ENCODE measurements at regions not wholly inside any gene's neighbourhood (a gene's known extent, or its start where the extent isn't known, plus 50 kb on each side); places are given as distances from the start of the nearest gene placed in this dataset.
"Not testable (repeated sequence)": the region's sequence is repeated elsewhere in the genome, so short reads cannot be mapped to it uniquely, and the experiment has no call there.

DNA sequence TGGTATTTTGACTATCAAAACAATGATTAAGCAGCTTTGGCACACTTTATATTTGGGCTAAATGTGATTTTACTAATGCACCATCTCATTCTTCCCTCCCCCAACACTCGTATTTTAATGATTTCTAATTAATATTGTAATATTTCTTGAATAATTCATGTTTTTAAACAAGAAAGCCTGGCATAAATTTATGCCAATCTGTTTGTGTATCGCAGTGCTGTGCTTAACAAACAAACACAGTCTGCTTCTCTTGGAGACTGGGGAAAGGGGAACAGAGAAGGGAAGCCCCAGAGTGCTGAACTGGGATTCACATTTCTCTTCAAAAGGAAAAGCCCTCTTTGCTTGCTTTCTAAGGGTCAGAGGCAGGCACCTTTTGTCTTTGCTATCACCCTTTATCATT lies 496.9 kb upstream of the STXBP6 start:
- DNase-seq (ENCODE audit: low read depth in 2 of 2) = no peak

DNA sequence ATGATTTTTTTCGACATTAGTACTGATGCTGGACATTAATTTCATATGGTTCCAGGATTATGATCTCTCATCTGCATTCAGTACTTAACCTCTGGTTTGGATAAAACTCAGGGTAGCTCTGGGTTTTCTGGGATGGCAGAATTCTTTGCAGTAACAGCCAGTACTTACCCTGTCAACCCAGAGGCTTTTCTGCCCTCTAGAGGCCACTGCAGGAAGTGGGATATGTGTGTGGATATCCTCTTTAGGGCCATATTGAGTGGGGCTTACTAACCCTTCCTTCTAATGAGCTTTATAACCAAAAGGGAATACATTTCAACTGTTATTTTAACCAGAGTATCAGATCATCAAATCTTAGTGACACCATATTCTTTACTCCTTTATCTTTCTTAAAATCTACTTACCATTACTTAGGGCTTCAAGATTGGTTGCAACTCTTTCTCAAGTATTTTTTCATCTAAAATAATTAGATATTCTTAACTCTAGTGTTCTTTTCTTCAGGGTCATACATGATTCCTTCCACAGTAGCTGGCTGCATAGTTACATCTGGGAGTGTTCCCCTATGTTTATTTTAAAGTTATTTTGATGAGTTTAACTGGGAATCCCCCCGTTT lies 488.0 kb upstream of the STXBP6 start:
- no peak for DNase-seq (ENCODE audit: low read depth in 2 of 2)

GRCh38 chr14:25526290-25526689 lies 476.3 kb upstream of the STXBP6 start:
- DNase-seq (ENCODE audit: low read depth in 2 of 2) = no peak

GRCh38 chr14:25522926-25523325 lies 473.0 kb upstream of the STXBP6 start:
- no peak for DNase-seq (ENCODE audit: low read depth in 2 of 2)

- no peak for DNase-seq (ENCODE audit: low read depth in 2 of 2)
Measured at GRCh38 chr14:25522116-25522515, 472.2 kb upstream of the STXBP6 start.

DNA sequence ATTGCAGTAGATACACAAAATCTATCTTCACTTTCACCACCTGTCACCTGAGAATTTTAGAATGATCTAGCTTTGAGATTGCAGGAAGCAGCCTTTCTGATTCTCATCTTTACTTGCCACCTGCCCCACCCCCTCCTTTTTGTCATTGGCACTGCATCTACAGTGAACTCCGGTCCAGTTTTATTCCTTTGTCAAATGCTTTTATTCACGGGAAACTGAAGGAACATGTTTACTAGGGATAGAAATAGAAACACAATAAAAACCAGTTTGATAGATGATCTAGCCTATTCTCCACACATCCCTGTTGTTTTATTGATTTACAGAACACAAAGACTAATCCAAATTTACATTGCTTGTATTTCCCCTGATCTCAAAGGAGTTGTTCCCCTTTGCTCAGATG lies 471.7 kb upstream of the STXBP6 start:
- DNase-seq (ENCODE audit: low read depth in 2 of 2) = no peak

DNA sequence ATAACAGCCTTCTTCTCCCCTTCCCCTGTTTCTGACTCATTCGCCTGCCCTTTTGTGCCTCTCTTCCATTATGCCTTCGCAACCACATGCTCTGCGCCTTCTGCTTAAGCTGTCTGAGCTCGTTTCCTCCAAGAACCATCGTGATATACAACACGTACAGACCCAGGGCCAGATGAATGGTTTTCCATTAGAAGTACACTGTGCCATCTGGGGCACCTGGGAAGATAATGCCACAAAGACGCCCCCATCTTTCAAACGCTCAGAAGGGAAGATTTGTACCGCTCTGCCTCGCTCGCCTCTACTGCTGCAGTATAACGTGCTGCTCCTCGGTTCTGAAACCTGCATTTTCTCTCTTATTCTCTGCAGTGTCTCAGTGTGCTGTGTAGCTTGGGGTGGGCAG lies 470.9 kb upstream of the STXBP6 start:
- DNase-seq (ENCODE audit: low read depth in 2 of 2) = no peak

DNA sequence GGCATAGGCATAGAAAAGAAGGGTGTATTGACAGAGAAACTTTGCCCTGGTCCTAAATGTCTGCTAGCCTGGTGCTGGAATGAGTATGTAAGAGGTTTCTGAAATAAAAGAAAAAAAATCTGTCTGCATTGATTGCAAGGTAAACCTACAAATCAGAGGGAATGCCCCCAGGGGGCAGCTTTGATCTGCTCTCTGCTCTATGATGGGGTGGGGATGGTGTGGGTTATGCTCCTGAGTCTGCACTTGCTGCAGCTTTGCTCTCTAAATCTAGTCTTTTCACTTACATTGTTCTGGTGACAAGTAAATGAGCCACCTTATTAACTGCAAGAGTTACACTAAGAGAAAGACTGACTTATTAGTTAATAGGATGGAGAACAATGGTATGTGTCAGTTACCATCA lies 468.4 kb upstream of the STXBP6 start:
- no peak for DNase-seq (ENCODE audit: low read depth in 2 of 2)

GRCh38 chr14:25516838-25517237 lies 466.9 kb upstream of the STXBP6 start:
- no peak for DNase-seq (ENCODE audit: low read depth in 2 of 2)

DNA sequence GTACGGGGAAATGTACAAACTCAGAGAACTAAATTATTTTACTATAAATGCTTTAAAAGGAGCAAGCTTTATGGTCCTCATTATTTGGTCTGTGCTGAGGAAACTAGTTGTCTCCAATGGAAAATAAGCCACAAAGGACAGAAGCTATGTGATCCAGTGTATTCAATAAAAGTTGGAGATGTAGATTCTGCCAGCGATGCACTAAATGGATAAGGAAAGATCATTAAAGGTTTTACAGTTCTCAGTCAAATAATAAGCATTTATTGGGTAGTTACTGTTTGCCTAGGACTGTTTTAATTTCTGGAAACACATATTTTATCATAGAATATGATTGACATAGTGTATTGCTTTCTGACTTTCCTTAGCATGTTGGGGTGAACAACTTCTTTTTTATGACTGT lies 458.9 kb upstream of the STXBP6 start:
- DNase-seq (ENCODE audit: low read depth in 2 of 2) = no peak

GRCh38 chr14:25501749-25502148 lies 451.8 kb upstream of the STXBP6 start:
- no peak for DNase-seq (ENCODE audit: low read depth in 2 of 2)

GRCh38 chr14:25488961-25489360 lies 439.0 kb upstream of the STXBP6 start:
- DNase-seq (ENCODE audit: low read depth in 2 of 2) = no peak

DNA sequence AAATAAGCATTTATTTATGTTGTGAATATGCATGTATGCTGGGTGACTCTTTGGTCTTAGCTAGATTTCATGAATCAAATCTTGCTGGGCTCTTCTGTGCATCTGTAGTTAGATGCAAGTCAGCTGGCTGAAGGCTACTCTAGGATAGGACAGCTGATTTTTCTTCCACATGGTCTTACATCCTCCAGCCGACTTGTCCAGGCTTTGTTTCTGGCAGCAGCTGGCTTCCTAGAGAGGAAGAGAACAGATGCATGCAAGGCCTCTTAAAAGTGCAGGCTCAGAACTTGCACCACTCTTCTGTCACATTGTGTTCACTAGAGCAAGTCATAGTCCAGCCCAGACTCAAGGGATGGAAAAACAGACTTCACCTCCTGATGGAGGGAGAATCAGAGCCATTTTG lies 435.4 kb upstream of the STXBP6 start:
- DNase-seq (ENCODE audit: low read depth in 2 of 2) = no peak

DNA sequence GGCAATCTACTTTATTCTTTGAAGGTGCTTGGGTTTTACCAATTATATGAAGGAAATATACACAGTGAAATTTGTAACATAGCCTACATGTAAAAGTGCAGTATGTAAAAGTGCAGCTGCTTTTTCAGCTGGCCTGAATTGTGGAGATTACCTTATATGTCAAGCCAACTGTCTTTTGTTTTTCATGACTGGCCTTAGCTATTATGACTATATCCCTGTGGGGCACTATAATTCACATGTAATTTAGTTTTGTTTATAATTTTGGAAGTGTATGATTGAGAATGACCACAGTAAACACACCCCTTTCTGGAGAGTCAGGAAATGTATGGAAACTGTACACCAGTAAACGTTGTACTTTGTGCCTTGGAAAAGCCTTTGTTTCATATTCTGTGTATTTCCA lies 435.0 kb upstream of the STXBP6 start:
- DNase-seq (ENCODE audit: low read depth in 2 of 2) = no peak

DNA sequence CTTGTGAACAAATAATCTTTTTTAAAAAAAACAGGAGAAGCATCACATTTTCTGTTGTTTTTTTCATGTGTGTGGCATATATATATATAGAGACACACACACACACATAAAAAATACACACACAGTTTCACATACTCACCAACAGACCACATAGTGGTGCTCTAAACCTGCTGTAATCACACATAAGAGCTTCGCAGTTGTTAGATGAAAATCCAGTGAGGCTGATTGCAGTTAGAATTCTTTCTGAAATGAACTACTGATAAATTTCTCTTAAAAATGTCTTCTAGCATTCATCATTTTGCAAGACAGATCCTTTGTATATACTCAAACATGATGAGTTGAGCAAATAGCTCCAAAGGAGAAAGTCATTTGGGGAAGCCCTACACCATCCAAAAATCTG lies 434.3 kb upstream of the STXBP6 start:
- no peak for DNase-seq (ENCODE audit: low read depth in 2 of 2)

GRCh38 chr14:25477316-25478098 lies 427.6 kb upstream of the STXBP6 start:
- DNase-seq (ENCODE audit: low read depth in 2 of 2) = no peak

DNA sequence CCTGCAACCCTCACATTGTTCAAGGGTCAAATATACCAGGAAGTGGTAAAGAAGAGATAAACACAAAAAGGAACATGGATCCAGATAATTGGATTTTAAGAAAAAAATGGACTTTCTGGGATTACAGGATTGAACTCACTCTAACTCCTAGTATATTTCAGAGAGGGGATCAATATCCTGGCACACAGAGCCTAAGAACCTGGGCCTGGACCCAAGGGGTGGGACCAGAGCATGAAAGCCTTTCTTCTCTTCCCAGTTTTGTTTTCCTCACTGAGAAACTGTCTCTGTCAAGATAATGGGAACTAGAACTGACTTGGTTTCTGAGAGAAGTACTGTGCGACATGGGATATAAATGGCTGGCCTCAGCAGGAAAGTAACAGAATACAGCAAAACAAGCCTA lies 422.8 kb upstream of the STXBP6 start:
- DNase-seq (ENCODE audit: low read depth in 2 of 2) = no peak

DNA sequence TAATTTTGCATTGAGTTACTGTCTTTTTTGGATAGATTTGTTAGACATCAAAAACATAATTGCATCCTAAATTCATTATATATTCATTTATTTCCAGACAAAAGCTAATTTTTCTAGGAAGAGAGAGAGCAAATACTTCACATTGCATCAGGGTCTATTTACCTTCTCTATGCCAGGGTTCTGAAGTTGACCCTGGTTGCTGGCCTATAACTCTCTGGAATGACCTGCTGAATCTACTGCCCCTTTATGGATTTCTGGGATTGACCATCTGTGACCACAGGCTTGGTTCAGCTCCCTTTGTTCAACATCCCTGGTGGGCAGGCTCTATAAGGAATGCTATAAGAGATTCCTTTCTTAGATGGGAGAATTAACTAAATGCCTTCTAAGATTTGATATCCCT lies 414.8 kb upstream of the STXBP6 start:
- no peak for DNase-seq (ENCODE audit: low read depth in 2 of 2)

DNA sequence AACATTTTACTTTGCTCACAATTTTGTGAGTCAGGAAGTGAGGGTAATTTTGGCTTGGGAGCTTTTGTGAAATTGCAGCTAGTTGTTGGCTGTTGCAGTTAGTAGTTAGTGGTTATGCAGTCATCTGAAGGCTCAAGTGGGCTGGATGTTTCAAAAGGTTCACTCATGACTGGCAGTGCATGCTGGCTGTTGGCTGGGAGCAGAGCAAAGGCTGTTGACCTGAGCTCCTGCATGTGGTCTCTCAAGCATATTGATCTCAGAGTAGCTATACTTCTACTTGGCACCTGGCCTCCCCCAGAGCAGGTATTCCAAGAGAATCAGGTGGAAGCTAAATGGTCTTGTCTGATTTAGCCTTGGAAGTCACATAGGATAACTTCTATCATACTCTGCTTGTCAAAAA lies 414.1 kb upstream of the STXBP6 start:
- DNase-seq (ENCODE audit: low read depth in 2 of 2) = no peak

DNA sequence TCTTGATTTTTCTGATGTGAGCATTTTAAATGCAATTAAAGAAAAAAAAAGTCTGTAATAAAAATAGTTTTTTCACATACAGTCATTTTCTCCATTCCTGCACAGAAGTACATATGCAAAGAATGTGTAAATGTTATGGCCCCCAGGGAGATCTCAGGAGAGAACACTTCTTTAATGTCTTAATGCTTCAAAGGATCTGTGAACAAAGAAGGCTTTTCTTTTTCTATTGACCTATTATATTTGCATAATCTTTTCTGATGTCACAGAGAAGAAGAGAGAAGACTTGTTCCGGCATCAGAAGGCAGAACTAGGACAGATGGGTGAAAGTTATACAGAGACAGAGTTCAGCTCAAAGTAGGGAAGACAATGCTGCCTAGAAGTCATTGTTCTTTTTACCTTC lies 413.5 kb upstream of the STXBP6 start:
- DNase-seq (ENCODE audit: low read depth in 2 of 2) = no peak

DNA sequence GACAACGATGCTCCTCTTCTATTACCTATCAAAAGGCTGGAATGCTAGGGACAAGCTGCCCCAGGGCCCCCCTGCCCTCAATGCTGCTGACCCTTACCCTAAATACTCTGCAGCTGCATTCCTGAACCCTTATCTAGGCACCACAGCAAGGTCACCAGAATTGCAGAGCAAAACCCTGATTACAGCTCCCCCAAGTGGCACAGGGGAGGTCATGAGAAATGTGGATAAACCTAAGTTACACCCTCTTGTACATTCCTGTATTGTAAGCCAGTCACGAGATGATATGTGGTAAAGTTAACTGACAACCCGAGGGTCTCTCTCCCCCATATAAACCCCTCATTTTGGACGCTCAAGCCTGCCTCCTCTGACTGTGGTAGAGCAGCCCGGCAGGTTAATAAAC lies 411.8 kb upstream of the STXBP6 start:
- no peak for DNase-seq (ENCODE audit: low read depth in 2 of 2)

DNA sequence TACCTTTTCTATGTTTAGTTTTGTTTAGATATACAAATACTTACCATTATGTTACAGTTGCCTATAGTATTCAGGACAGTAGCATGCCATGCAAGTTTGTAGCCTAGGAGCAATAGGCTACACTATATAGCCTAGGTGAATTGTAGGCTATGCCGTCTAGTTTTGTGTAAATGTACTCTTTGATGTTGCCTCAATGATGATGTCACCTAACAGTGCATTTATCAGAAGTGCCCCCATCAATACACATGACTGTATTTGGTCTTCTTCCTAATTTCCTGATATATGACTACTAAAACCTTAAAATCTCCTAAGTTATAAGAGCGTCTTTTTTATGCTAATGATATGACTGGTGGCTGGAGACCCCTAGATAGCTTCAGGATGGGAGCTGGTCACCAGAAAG lies 394.4 kb upstream of the STXBP6 start:
- DNase-seq (ENCODE audit: low read depth in 2 of 2) = no peak

GRCh38 chr14:25440382-25440781 lies 390.4 kb upstream of the STXBP6 start:
- DNase-seq (ENCODE audit: low read depth in 2 of 2) = not testable (repeated sequence)

DNA sequence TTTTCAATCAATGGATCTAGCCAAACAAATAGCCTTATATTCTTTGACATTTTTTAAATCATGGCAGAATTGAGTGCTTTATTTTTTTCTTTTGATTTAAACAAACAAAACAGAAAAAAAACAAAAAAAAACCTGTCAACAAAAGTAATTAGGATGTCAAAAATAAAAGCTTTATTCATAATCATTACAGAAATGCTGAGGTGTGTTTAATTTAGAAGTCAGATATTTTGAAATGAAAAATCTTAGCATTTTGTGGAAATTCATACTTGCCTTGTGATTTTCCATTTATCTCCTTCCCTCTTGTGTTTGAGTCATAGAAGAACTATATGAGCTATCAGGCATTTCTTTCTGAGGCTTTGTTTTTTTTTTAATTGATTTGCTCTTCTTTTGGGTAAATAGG lies 387.0 kb upstream of the STXBP6 start:
- no peak for DNase-seq (ENCODE audit: low read depth in 2 of 2)
